GM12874 (cell line): ENCODE measurements at regions not wholly inside any gene's neighbourhood (a gene's known extent, or its start where the extent isn't known, plus 50 kb on each side); places are given as distances from the start of the nearest gene placed in this dataset.

Experiments
- TF ChIP-seq, protein P1 (sequence below): IDR thresholded peaks from 2 replicates; pipeline ENCODE4 v1.5.1; 2011; ENCODE audit warnings: low read depth, mild to moderate bottlenecking, control low read depth, low read length, moderate library complexity; ENCODE audit not compliant: insufficient read depth

DNA sequence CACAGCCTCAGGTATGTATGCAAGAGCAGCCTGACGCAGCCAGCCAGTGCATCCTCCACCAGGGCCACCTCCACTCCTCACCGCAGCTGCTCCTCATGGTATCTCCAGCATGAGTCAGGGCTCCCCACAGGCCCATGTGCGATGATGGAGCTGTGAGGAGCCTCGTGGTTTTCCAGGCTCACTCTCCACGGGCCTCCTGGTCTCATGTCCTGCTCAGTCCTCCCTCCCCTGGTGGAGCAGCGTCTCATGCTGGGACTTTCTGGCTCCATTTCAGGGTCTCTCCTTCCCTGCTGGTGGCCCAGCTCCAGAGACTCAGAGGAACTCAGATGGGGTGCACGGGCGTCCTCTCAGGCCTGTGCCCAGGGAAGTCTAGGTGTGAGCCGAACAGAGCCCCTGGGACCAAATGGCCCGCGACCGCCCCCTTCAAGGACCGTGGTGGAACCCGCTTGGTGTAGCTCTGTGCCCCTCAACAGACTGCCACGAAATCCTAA, 70.4 kb downstream of the METRNL start:
- TF ChIP-seq, protein P1, sequence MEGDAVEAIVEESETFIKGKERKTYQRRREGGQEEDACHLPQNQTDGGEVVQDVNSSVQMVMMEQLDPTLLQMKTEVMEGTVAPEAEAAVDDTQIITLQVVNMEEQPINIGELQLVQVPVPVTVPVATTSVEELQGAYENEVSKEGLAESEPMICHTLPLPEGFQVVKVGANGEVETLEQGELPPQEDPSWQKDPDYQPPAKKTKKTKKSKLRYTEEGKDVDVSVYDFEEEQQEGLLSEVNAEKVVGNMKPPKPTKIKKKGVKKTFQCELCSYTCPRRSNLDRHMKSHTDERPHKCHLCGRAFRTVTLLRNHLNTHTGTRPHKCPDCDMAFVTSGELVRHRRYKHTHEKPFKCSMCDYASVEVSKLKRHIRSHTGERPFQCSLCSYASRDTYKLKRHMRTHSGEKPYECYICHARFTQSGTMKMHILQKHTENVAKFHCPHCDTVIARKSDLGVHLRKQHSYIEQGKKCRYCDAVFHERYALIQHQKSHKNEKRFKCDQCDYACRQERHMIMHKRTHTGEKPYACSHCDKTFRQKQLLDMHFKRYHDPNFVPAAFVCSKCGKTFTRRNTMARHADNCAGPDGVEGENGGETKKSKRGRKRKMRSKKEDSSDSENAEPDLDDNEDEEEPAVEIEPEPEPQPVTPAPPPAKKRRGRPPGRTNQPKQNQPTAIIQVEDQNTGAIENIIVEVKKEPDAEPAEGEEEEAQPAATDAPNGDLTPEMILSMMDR, result no peak

DNA sequence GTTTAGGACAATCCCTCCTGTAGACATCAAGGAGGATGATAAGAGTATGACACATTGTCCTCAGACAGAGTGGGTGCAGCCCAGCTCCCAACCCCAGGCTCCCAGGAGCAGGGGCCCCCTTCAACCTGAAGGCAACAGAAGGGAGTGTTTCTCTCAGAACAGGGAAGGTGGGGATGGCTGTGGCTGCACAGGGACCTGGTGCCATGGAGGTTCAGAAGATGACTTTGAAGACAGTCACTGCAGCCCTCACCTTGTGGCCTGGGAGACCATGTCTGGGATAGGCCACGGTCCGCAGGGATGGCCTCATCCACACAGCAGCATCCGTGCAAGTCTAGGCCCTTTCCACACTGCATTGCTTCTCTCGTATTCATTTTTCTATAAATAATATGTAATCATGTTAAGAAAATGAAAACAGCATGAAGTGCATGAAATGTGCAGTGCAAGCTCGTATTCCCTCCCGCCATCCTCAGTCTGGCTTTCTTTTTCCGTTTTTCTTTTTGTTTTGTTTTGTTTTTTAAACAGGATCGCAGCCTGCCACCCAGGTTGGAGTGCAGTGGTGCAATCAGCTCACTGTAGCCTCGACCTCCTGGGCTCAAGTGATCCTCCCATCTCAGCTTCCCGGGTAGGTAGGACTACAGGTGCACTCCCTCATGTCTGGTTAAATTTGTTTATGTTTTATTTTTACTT, 71.1 kb downstream of the METRNL start:
- TF ChIP-seq, protein P1, result no peak

DNA sequence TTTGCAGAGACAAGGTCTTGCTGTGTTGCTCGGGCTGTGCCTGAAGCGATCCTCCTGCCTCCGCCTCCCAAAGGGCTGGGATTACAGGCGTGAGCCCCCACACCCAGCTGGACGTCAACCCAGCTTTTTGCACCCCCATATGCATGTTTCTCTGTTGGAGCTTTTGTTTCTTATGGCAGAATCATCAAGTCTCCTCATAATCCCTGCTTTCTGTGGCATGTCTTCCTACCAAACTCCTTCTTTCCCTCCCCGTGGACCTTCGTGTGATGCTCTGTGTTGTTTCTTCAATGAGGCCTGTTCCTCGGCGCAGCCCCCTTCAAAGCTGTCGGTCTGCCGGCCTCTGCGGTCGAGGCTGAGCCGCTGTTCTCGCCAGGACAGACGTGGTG, 71.6 kb downstream of the METRNL start:
- TF ChIP-seq, protein P1, result no peak

DNA sequence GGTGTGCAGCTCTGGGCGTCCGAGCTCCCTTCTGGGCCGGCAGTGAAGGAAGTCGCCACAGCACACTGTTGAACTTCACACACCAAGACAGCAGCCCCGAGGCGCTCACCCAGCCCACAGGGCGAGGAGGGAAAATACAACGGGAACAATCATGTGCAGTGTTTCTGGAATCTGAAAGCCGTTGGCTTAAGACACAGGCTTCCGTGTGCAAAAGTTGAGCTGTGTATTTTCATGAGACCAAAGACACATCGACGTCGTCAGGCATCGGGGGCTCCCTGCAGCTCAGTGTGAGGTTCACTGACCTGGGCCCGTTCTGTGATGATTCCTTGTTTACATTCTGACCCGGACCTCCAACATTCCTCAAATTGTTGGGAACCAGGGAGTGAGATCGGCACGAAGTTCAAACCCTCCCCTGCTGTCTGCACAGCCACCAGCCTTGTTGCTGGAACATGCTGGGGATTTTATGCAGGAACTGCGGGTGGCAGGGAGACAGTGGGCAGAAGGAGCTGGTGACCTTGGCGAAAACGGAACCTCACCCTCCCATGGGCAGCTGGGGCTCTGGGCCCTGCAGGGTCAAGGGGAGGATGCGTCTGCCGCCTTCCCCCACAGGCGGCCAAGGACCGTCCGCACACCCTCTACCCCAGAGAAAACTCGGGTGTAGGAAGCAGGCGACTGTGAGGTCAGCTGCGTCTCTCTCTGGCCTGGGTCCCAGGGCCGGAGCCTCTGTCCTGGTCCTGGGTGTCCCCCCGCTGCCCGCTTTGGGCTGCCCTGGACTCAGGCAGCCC, 72.2 kb downstream of the METRNL start:
- TF ChIP-seq, protein P1, result no peak

DNA sequence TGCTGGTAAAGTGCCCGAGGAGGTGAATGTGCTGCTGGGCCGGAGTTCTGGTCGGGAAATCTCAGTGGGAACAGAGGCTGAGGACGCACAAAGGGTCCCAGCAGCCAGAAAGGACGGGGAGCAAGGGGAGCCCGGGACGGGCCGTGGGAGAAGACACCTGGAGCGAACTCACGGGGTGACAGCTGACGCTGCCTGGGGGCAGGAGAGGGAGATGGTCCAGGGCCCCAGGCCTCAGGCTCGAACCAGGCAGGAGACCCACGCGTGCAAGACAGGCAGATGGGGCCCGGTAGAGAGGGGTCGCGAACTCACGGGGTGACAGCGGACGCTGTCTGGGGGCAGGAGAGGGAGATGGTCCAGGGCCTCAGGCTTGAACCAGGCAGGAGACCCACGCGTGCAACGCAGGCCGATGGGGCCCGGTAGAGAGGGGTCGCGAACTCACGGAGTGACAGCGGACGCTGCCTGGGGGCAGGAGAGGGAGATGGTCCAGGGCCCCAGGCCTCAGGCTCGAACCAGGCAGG, 72.9 kb downstream of the METRNL start:
- TF ChIP-seq, protein P1, result no peak

DNA sequence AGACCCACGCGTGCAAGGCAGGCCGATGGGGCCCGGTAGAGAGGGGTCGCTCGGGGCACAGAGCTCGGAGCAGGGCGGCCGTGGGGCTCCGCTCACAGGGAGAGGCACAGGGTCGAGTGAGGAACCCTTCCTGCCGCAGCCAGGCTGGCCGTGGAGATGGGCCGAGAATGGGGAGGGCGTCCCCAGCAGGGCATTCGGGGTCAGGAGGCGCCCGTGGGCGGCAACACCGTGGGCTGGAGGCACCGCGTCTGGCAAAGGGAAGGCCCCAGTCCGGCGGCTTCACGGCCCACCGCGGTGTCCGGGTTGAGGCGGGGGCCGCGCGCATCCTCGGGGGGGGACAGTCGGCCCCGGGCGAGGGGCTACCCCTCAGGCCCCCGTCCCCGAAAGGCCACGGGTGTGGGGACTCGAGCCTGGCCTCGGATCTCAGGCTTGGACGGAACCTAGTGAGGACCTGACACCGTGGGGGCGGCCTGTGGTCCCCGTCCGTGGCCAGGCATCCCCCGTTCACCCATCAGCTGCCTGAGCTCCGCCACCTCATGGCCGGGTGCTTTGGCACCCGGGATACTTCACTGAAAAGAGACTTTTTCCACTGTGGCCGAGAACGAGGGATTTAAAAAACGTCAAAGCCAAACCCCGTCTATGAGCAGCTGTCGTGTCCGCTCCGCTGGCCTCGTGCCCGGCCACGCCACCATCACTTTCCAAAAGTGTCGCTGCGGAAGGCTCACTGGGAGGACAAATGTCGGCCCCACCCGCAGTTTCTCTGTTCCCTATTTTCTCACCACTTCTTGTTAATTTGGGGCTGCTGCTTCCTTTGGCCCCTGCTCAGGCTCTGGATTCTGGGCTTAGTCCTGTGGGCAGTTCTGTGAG, 73.6 kb downstream of the METRNL start:
- TF ChIP-seq, protein P1, result no peak
